Calu3 (cell line): ENCODE measurements at regions not wholly inside any gene's neighbourhood (a gene's known extent, or its start where the extent isn't known, plus 50 kb on each side); places are given as distances from the start of the nearest gene placed in this dataset.

Experiments used
- BruUV-seq: library from RNA; stranded (reverse); fragments of 400-500 nt; replicated peaks from 2 replicates; lab custom pipeline; 2021; lab: Mats Ljungman, UMichigan
- CTCF ChIA-PET: fragments of 300-600 bp; sonication (Branson Sonifier 250); formaldehyde crosslinking; loops from one replicate; lab custom pipeline; 2022; ENCODE audit warnings: antibody characterized with exemption; lab: Charles Lee
- DNase-seq: peaks from one replicate; pipeline ENCODE4 v3.0.0; 2022
- H3K27ac Mint-ChIP-seq: one replicate; pipeline ENCODE4 v1.8.0; 2022; ENCODE audit warnings: mixed read lengths; ENCODE audit not compliant: unreplicated experiment
- H3K27me3 Mint-ChIP-seq: one replicate; pipeline ENCODE4 v1.8.0; 2022; ENCODE audit warnings: mixed read lengths; ENCODE audit not compliant: unreplicated experiment
- H3K36me3 Mint-ChIP-seq: one replicate; pipeline ENCODE4 v1.8.0; 2022; ENCODE audit warnings: mild to moderate bottlenecking, moderate library complexity, mixed read lengths; ENCODE audit not compliant: insufficient read depth, unreplicated experiment
- H3K4me1 Mint-ChIP-seq: one replicate; pipeline ENCODE4 v1.8.0; 2022; ENCODE audit warnings: mild to moderate bottlenecking, low read depth, mixed read lengths; ENCODE audit not compliant: unreplicated experiment
- H3K4me3 Mint-ChIP-seq: one replicate; pipeline ENCODE4 v1.8.0; 2022; ENCODE audit warnings: mild to moderate bottlenecking, low read depth, moderate library complexity, mixed read lengths; ENCODE audit not compliant: unreplicated experiment
- H3K9me3 Mint-ChIP-seq: one replicate; pipeline ENCODE4 v1.8.0; 2022; ENCODE audit warnings: low read depth, mixed read lengths; ENCODE audit not compliant: unreplicated experiment
- intact Hi-C: fragments of 100-400 bp; cut with micrococcal nuclease; formaldehyde crosslinking; loops from one replicate; pipeline ENCODE4 v1.10.0; 2022; ENCODE audit not compliant: unreplicated experiment
- TF ChIP-seq, protein P1 (sequence below): fragments of 200-600 bp; IDR thresholded peaks from one replicate; pipeline ENCODE4 v1.8.0; 2022; ENCODE audit warnings: antibody characterized with exemption; ENCODE audit not compliant: unreplicated experiment

GRCh38 chr13:44278166-44278565 is 95.5 kb upstream of the SERP2 start:
- BruUV-seq, result no TSS peak
- H3K4me1 Mint-ChIP-seq, result peaks cover 12% of the 10 kb centered on the region
- TF ChIP-seq, protein P1, sequence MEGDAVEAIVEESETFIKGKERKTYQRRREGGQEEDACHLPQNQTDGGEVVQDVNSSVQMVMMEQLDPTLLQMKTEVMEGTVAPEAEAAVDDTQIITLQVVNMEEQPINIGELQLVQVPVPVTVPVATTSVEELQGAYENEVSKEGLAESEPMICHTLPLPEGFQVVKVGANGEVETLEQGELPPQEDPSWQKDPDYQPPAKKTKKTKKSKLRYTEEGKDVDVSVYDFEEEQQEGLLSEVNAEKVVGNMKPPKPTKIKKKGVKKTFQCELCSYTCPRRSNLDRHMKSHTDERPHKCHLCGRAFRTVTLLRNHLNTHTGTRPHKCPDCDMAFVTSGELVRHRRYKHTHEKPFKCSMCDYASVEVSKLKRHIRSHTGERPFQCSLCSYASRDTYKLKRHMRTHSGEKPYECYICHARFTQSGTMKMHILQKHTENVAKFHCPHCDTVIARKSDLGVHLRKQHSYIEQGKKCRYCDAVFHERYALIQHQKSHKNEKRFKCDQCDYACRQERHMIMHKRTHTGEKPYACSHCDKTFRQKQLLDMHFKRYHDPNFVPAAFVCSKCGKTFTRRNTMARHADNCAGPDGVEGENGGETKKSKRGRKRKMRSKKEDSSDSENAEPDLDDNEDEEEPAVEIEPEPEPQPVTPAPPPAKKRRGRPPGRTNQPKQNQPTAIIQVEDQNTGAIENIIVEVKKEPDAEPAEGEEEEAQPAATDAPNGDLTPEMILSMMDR, result no peak
- intact Hi-C loops, result no loop called here
- no peak overlapping the region for H3K4me3 Mint-ChIP-seq
- no peak for DNase-seq
- H3K27me3 Mint-ChIP-seq, result no peaks in the 10 kb centered on the region
- CTCF ChIA-PET, result no interaction called here
- no peaks in the 10 kb centered on the region for H3K36me3 Mint-ChIP-seq
- H3K27ac Mint-ChIP-seq, result no peak overlapping the region
- no peaks in the 10 kb centered on the region for H3K9me3 Mint-ChIP-seq

GRCh38 chr13:44280456-44280855 is 93.2 kb upstream of the SERP2 start:
- TF ChIP-seq, protein P1, result no peak
- DNase-seq, result no peak
- Mint-ChIP-seq H3K27ac (no peak overlapping the region), H3K4me1 (no peaks in the 10 kb centered on the region), H3K4me3 (no peak overlapping the region), H3K9me3 (no peaks in the 10 kb centered on the region), H3K27me3 (no peaks in the 10 kb centered on the region), H3K36me3 (no peaks in the 10 kb centered on the region)
- BruUV-seq, result no TSS peak
- CTCF ChIA-PET, result interaction anchor here (0.6 kb wide), 1 partner anchor 155 kb away, joined by 7 read pairs; no protein-coding TSS in a partner anchor
- intact Hi-C loops, result no loop called here

DNA sequence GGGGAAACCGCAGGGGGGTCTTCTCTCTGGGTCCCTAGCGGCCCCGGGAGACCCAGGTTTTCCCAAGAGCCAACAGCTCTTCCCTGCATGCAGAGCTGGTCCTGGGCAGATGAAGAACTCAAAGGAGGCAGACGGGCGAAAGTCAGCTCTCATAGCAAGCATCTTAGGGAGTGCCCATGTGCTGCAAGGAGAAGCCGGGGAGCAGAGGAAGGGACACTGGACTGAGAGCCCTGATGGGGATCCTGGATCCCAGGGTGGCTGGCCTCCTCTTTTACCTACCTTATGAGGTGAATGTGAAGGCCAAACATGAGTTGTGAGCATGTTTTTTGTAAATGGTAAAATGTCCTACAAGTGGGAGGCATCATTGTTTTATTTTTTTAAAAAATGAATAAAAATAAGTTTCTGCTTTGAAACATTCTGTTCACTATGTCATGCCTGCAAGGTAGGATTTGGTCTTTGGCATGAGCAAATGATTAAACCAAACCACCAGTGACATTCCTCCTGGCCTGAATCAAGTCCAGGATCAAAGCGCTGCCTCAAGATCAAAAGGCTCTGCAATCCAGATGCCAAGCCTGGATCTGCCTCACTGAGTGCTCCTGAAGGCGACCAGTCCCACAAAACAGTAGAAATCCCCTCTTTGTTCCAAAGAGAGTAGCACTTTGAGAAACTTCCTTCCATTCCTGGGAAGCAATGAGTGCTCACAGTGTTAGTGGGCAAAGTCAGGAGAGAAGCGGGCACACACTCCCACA is 92.2 kb upstream of the SERP2 start:
- intact Hi-C loops, result no loop called here
- CTCF ChIA-PET, result no interaction called here
- TF ChIP-seq, protein P1, result no peak
- peak; percentile 8 for DNase-seq
- Mint-ChIP-seq H3K36me3 (no peaks in the 10 kb centered on the region), H3K4me1 (no peaks in the 10 kb centered on the region), H3K4me3 (no peak overlapping the region), H3K27me3 (no peaks in the 10 kb centered on the region), H3K27ac (no peak overlapping the region), H3K9me3 (peaks cover under 1% of the 10 kb centered on the region)
- BruUV-seq, result no TSS peak

DNA sequence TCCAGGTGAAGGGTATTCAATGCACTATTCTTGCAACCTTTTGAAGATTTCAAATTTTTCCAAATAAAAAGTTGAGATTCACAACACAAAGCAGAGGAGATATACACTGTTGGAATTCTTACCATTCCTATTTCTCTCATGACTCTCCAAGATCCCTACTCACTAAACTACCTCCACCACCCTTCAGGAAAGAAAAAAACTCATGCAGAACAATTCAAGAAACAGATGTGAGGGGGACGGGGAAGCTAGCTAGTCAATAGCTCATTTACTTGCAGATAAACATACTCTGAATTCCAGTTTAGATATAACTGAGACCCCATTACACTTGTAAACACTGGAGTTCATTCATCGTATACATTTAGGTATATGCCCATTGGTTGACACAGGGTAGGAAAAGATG is 90.0 kb upstream of the SERP2 start:
- intact Hi-C loops, result no loop called here
- DNase-seq, result no peak
- Mint-ChIP-seq H3K4me3 (no peak overlapping the region), H3K27ac (no peak overlapping the region), H3K9me3 (peaks cover 3% of the 10 kb centered on the region), H3K4me1 (no peaks in the 10 kb centered on the region), H3K36me3 (no peaks in the 10 kb centered on the region), H3K27me3 (no peaks in the 10 kb centered on the region)
- TF ChIP-seq, protein P1, result no peak
- no TSS peak for BruUV-seq
- CTCF ChIA-PET, result no interaction called here
